G401 (cell line): ENCODE measurements at regions not wholly inside any gene's neighbourhood (a gene's known extent, or its start where the extent isn't known, plus 50 kb on each side); places are given as distances from the start of the nearest gene placed in this dataset.
"Not testable (repeated sequence)": the region's sequence is repeated elsewhere in the genome, so short reads cannot be mapped to it uniquely, and the experiment has no call there.

Experiments used
- DNase-seq: peaks from one replicate; pipeline ENCODE4 v3.0.0-alpha.2; 2015; ENCODE audit warnings: low spot score
- in situ Hi-C: cut with HindIII; loops from 2 replicates; pipeline ENCODE4 v1.10.0; 2016; ENCODE audit warnings: low sequenced_read_pairs, mixed read lengths

- DNase-seq, result no peak
- in situ Hi-C loops, result no loop called here
Observed at GRCh38 chr2:34306745-34307144, 707.6 kb upstream of the FAM98A start.

GRCh38 chr2:34305587-34305986 is 706.5 kb upstream of the FAM98A start:
- DNase-seq, result no peak
- in situ Hi-C loops, result no loop called here

DNA sequence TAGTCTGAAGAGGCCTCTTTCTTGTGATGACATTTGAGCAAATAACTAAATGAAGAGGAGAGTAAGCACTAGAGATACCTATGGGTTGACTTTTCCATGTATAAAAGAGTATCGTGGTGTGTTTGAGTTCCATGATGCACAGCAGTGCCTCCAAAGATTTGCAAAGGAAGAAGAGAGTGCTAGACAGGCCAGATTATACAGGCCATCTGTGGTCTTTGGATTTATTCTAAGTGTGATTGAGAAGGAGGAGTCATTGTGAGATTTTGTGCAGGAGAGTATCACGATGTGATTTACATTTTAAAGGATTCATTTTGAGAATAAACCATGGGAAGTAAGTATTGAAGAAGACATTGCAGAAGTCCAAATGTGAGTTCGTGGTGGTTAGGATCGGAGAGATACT is 695.9 kb upstream of the FAM98A start:
- DNase-seq, result no peak
- in situ Hi-C loops, result no loop called here

DNA sequence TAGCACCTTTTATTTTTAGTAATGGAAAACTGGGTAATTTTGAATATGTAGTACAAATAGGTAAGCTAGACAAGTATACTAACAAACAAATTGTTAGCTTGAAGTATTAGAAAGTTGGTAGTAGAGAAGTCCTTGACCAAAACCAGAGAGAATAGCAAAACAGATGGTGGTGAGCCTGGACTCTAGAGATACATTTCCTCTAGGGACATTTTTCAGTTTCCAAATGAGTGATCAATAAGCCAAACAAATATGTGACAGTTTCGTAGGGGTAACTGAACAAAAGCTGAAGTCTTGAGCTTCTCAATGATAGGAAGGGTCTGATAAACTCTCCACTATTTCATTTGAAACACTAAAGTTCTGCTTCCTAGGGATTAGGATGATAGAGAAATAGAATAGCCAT is 692.0 kb upstream of the FAM98A start:
- no peak for DNase-seq
- in situ Hi-C loops, result no loop called here

DNA sequence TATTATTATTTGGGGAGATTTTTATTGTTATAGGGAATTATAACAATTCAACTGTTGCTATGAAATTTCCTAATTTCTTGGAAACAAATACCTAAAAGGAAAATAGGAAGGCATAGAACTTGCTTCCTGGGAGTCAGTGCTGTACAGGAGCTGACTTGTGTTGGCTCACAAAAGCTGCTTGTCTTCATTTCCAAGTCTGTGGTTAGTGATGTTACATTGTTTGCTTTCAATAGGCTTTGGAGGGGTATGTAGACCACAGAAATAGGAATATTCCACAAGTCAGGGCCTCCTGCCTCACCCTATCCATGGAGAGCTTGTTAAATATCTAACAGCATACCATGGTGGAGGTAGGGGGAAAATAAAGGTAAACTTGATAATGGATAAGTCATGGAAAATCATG is 688.9 kb upstream of the FAM98A start:
- in situ Hi-C loops, result no loop called here
- no peak for DNase-seq

DNA sequence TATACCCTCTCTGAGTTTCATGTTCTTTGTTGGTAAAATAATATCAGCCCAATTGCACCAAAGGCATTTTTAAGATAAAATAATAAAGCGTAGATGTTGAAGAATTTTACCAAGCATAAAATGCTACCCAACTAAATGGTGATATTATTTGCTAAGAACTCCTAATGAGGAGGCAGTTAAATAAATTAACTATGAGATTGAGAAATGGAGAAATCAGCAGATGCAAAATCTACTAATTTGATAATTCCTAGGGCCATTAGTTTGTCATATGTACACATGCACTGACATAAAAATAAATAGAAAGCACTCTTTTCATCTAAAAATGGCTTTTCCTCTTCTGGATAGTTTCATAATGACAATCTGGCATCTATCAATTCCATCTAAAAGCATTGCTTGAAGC is 681.5 kb upstream of the FAM98A start:
- in situ Hi-C loops, result no loop called here
- no peak for DNase-seq

- in situ Hi-C loops, result no loop called here
- no peak for DNase-seq
Observed at GRCh38 chr2:34266908-34267697, 668.0 kb upstream of the FAM98A start.

- in situ Hi-C loops, result no loop called here
- DNase-seq, result no peak
Observed at GRCh38 chr2:34261701-34262100, 662.6 kb upstream of the FAM98A start.

DNA sequence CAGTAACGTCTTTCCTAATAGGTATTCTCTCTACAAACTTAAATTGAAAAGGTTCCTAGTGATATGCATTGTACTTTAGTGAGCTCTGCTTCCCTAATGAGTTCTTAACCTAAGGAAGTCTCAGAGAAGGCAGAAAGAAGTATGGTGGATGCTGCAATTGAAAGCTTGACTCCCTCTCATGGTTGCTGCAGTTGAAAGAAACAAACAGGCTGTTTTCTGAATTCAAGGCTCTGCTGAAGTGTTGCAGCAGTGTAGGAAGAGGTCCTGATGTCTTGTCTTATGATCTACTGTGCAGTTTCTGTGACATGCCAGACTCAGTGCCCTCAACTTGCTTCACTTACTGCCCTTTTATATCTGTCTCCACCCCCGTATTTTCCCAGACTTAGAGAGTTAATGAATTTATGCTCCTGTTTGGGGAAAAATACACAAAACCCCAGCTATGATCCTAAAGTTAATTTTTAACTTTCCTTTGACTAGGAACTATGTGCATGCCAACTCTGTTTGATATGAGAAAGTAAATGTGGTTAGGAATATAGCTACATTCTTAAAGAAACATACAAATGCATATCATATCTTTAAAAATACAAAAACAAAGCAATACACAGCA is 655.3 kb upstream of the FAM98A start:
- in situ Hi-C loops, result no loop called here
- no peak for DNase-seq

DNA sequence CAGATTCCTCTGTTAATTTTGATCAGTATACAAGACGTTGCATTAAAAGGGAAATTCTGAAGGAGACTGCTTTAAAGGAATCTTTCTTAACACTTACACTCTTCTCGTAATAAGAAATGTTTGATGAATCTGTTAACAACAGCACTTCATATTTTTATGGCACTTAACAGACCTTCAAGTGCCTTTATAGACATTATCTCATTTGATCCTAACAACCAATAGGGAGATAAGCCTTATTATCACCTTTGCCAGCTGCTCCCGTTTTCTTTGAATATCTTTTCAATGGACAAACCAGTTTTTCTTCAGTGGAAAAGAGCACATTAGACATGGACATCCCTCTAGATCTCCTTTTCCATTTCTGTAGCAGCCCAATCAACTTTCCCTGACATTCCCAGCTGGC is 653.0 kb upstream of the FAM98A start:
- DNase-seq, result no peak
- in situ Hi-C loops, result no loop called here

DNA sequence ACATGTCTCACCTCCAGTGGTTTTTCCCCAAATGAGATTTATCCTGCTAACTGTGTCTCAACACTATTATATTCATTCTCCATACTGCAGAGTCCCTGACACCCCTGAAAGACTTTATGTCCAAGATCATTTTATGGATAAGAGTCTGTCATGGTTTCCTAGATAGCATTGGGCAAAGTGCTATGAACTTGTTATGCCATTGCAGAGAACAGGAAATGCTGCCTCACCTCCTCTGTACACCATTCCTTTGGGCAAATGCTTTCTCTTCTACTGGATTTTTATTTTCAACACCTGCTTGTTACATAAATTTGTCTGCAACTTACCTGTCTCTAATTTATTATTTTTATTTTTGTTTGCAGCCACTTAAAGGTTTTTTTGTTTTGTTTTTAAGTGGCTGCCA is 652.5 kb upstream of the FAM98A start:
- in situ Hi-C loops, result no loop called here
- DNase-seq, result no peak

- in situ Hi-C loops, result no loop called here
- no peak for DNase-seq
Observed at GRCh38 chr2:34244195-34244594, 645.1 kb upstream of the FAM98A start.

GRCh38 chr2:34242763-34243123 is 643.6 kb upstream of the FAM98A start:
- peak; percentile 34 for DNase-seq
- in situ Hi-C loops, result no loop called here

DNA sequence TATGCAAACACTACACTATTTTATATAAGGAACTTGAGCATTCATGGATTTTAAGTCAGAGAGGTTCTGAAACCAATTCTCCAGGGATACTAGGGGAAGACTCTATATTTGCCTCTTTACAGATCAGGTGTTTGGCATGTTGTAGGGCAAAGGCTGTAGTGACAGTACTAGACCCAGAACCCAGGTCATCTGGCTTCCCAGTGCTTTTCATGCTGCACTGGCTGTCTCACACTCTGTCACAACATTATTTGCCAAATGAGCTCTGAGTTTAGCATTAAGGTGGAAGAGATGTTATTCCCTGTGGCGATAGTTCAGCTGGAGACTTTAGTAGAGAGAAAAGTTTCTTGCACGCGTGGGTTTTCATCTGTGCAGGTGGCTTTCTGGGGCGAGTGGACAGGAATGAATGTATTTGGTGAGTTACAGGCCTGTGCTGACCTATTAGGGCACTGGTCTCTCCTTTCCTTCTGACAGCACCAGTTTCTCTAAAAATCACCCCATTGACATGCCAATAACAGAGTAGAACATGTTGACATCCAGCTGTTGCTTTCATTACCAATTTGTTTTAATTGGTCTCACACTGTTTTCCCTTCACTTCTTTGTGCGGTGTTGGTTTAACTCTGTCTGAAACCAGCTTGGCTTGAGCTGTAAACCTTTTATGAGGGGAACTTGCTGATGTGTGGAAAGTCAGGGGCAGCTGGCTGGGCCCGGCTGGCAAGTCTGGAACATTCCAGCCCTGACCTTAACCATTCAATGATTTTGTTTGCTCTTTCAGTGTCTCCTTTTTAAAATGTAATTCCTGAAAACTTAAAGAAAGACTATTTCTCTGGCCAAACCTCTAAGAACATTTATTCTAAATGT is 643.0 kb upstream of the FAM98A start:
- in situ Hi-C loops, result no loop called here

GRCh38 chr2:34239511-34239910 is 640.4 kb upstream of the FAM98A start:
- DNase-seq, result no peak
- in situ Hi-C loops, result no loop called here

More for the DNA sequence above, 643.0 kb upstream of the FAM98A start:
- DNase-seq, result no peak

DNA sequence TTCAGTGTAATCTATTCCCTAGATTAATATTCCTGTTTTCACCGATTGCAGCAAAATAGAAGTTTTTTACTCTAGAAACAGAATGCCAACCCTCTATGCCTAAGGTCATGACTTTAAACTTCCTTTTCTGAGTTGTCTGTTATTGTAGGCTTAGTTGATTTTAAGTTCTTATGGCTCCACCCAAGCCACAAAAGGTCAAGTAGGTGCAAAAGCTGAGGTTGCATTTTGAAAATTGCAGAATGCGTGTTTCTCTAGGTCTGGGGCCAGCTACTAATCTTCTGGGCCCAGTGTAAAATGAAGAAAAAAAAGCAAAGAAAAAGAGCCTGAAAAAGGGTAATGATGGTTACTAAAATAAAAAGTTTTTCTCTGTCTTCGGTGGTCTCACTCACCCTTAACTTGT is 635.7 kb upstream of the FAM98A start:
- in situ Hi-C loops, result no loop called here
- DNase-seq, result no peak

GRCh38 chr2:34229998-34230397 is 630.9 kb upstream of the FAM98A start:
- peak; percentile 18 for DNase-seq
- in situ Hi-C loops, result no loop called here

DNA sequence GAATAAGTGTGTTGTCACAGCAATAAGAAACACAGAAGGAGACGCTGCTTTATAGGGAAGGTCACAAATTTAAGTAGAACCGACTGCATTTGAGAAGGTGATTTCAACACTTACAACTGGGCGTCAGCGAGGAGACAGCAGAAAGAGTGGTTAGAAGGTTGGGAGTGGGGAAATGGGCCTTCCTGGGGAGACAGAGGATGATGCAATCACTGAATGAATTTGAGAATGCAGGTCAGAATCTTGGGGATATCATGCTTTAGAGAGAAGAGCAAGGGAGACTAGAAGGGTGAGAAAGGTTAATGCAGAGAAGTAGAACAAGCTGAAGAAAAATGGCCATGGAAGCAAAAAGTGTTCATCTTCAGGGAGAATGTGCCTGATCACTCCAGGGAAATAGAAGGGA is 616.1 kb upstream of the FAM98A start:
- in situ Hi-C loops, result no loop called here
- no peak for DNase-seq

DNA sequence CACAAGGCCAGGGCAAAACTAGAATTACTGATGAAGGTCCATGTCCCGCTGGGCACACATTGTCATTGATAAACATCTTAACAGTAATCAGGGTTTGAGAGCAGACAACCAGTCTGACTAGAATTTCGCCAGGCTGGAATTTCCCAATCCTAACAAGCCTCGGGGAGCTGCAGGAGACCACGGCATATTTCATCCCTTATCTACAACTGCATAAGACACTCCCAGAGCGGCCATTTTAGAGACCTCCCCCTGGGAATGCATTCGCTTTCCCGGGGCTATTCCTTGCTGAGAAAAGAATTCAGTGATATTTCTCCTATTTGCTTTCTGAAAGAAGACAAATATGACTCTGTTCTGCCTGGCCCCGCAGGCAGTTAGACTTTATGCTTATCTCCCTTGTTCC is 611.3 kb upstream of the FAM98A start:
- in situ Hi-C loops, DNase-seq: not testable (repeated sequence)

GRCh38 chr2:34204560-34204959 is 605.5 kb upstream of the FAM98A start:
- in situ Hi-C loops, result no loop called here
- DNase-seq, result no peak
